Fibroblast of peridontal ligament (primary cell): ENCODE measurements at regions not wholly inside any gene's neighbourhood (a gene's known extent, or its start where the extent isn't known, plus 50 kb on each side); places are given as distances from the start of the nearest gene placed in this dataset.

Experiments used
- DNase-seq: peaks from one replicate; pipeline ENCODE4 v3.0.0-alpha.2; 2010; ENCODE audit errors: extremely low read depth

- no peak for DNase-seq
Measured at GRCh38 chr22:22038178-22038880, 55.7 kb upstream of the TOP3B start.

- DNase-seq = peak; percentile 26
Measured at GRCh38 chr22:22037740-22038139, 55.2 kb upstream of the TOP3B start.

- DNase-seq = no peak
Measured at GRCh38 chr22:22037229-22037628, 54.6 kb upstream of the TOP3B start.

GRCh38 chr22:22036588-22036987 lies 54.0 kb upstream of the TOP3B start:
- no peak for DNase-seq

- no peak for DNase-seq
Measured at GRCh38 chr22:22035771-22036314, 53.3 kb upstream of the TOP3B start.

- DNase-seq = no peak
Measured at GRCh38 chr22:22035203-22035602, 52.6 kb upstream of the TOP3B start.

- no peak for DNase-seq
Measured at GRCh38 chr22:22034469-22035132, 52.0 kb upstream of the TOP3B start.

- no peak for DNase-seq
Measured at GRCh38 chr22:22033803-22034468, 51.3 kb upstream of the TOP3B start.

- no peak for DNase-seq
Measured at GRCh38 chr22:22032906-22033802, 50.6 kb upstream of the TOP3B start.

GRCh38 chr22:22032099-22032905 lies 49.7 kb upstream of the TOP3B start:
- no peak for DNase-seq
